NCI-H1105 (cell line): ENCODE measurements at regions not wholly inside any gene's neighbourhood (a gene's known extent, or its start where the extent isn't known, plus 50 kb on each side); places are given as distances from the start of the nearest gene placed in this dataset.

ENCODE experiments used
- DNase-seq: peaks from one replicate; lab custom pipeline; 2025; lab: John Stamatoyannopoulos, UW

- no peak for DNase-seq
These were observed 50.6 kb upstream of the GNAO1 start for GRCh38 chr16:56140645-56141044.

- DNase-seq = no peak
These were observed 54.0 kb upstream of the GNAO1 start for GRCh38 chr16:56137269-56137668.

GRCh38 chr16:56136256-56136655 lies 55.0 kb upstream of the GNAO1 start:
- no peak for DNase-seq

DNA sequence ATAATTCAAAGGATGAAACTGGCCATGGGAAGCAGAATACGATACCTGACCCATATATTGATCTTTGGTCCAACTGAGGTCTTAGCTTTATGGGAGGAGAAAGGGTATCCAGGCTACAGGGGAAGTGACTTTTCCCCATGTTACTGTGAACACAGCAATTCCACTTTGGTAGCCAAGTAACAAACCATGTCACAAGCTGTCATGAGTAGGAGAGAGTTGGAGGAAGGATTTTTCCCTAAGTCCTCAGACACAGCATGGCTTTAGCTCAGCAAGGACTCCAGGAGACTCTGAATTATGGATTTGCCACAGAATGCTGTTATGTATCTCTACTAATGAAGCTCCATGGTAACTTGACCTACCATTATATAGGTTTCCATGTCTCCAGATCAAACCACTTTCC lies 56.5 kb upstream of the GNAO1 start:
- no peak for DNase-seq

DNA sequence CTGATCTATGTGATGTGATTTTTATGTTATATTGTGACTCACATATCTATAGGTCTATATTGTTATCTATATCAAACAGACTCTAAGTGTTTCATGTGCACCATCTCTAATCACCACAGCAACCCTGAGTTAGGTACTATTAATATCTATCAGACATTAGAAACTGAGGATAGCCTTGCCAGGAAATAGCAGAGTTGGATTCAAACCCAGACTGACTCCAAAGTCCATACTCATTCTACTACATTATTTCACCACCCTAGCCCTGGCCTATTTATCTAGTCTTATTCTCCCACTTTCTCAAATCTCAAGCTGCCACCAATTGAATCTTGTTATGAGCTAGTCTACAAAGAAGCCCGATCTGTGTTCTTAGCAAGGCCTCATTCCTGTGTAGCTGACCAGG lies 65.4 kb upstream of the GNAO1 start:
- DNase-seq = no peak

DNA sequence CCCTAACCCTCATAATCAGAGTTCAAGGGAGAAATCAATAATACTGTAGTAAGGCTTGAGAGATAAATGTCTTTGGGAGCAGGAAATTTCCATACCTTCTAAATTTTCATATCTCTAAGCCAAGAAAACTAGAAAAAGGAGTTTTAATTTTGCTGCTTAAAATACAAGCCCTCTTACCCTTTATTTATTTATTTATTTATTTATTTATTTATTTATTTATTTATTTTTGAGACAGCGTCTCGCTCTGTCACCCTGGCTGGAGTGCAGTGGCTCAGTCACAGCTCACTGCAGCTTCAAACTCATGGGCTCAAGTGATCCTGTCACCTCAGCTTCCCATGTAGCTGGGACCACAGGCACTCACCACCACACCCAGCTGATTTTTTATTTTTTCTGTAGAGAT lies 69.0 kb upstream of the GNAO1 start:
- DNase-seq = no peak

- no peak for DNase-seq
These were observed 70.2 kb upstream of the GNAO1 start for GRCh38 chr16:56121156-56121500.

GRCh38 chr16:56120447-56121155 lies 70.7 kb upstream of the GNAO1 start:
- DNase-seq = no peak

- DNase-seq = no peak
These were observed 72.2 kb upstream of the GNAO1 start for GRCh38 chr16:56119133-56119532.

- no peak for DNase-seq
These were observed 74.7 kb upstream of the GNAO1 start for GRCh38 chr16:56116577-56116964.

DNA sequence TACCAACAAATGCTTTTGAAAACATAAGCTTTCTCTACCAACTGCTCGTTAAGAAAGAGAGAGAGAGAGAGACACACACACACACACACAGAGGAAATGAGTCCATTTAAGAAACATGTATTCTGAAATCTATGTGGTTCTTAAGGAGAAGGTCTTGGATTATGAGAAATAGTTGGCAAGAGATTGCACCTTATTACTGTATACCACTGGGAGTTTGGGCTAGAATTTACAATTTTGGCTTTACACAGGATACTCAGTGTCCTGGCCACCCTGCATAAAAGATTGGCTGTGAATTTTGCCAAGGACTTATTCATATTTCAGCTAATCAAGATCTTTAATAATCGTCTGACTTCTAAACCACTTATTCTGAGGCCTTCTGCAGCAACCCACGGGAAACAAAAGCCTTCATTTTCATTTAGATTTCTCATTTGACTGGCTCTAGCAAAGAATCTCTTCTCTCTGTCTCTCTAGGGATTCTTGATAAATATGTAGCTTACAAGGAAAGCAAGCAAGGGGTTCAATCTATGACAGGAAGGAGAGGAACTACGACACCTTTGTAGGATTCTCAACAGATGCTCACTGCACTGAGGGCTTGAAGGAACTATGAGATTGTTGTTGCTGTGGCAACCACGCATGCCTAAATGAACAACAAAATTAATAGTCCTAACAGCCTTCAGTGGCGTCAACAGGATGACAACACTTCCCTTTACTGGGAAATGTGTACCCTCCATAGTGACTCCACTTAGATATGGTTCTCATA lies 75.3 kb upstream of the GNAO1 start:
- no peak for DNase-seq

GRCh38 chr16:56113223-56113622 lies 78.1 kb upstream of the GNAO1 start:
- DNase-seq = no peak

- DNase-seq = no peak
These were observed 80.2 kb upstream of the GNAO1 start for GRCh38 chr16:56111100-56111499.

DNA sequence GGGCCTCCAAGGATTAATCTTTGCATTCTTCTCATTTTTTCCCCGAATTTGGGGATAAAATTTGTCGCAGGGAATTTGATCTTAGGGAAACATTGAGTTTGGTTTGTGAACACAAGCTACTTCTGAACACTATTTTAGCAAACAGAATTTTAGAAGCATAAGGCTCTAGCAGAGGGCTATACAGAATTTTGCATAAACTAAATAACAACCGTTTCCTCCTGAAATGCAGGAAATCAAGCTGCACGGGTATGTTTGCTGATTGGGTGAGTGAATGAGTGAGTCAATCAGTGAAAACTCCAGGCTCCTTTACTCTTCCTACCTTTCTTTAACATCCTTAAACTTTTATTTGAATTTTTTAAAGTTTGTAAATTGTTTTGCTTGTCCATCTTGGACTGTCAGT lies 81.3 kb upstream of the GNAO1 start:
- no peak for DNase-seq

GRCh38 chr16:56109205-56109604 lies 82.1 kb upstream of the GNAO1 start:
- no peak for DNase-seq

DNA sequence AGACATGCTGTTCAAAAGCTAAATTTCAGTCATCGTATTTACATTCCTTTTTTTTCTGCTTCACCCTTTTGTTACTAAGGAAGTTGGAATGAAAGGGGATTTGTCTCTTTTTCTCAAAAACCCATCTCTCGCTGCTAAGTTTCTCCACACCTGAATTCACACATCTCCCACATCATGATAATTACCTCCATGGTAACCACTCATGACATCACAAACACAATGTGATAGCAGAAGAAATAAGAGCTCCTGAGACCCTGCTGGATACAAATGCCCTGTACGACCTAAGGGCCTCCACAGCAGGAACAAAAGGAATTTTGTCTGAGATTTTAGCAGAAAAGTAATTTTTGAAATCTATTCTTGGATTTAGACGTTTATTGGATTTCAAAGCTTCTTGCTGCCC lies 82.6 kb upstream of the GNAO1 start:
- peak; percentile 72 for DNase-seq

DNA sequence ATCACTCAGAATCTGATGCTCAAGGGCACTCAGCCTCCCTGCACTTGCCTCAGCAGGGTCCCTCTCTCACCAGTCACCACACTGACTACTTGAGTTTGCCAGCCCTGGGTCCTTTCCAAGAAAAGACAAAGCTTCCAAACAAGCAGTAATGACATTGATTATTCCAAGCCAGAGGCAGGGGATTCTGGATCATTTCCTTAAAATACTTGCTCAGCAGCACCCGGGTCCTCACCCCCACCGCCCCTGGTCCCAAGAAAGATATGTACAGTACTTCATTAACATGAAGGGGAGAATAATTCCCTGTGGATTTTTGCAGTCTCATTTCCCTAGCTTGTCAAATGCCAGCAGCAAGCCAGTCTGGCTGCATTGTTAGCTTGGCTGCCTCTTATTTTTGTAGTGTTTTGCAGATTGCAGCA lies 83.2 kb upstream of the GNAO1 start:
- DNase-seq = peak; percentile 90

GRCh38 chr16:56106527-56106926 lies 84.8 kb upstream of the GNAO1 start:
- DNase-seq = no peak

DNA sequence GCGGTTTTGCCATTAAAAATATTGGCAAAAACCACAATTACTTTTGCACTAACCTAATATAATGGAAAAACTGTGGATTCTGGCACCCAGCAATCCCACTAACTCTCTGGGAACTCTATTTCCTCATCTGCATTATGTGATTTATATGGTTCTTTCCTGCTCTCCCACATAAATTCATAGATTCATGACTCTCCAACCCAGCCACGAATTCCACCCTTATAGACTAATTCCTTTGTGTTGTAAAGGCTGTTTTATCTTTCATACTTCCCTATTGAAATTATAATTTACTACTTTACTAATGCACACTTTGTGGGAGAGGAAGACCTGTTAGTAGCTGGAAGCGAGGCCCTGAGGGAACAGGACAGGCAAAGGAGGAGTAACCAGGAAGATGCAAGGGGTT lies 88.4 kb upstream of the GNAO1 start:
- DNase-seq = no peak

- peak; percentile 93 for DNase-seq
These were observed 89.1 kb upstream of the GNAO1 start for GRCh38 chr16:56102183-56102686.

DNA sequence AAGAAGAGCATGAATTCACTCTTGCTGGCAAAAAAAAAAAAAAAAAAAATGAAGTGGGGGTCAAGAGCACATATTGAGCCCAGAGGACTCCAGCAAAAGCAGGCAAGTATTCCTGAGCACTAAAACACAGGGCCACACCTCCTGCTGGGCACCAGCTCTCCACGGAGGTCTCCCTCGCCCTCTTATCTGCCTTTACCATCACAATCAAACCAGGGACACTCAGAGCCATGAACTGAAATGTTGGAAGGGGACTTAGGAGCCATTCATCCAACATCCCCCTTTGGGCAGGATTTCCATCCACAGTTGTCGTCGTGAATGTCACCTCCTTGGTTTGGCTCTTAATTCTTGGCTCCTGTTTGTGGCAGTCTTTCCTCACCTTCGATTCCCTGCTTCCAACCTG lies 89.8 kb upstream of the GNAO1 start:
- no peak for DNase-seq

DNA sequence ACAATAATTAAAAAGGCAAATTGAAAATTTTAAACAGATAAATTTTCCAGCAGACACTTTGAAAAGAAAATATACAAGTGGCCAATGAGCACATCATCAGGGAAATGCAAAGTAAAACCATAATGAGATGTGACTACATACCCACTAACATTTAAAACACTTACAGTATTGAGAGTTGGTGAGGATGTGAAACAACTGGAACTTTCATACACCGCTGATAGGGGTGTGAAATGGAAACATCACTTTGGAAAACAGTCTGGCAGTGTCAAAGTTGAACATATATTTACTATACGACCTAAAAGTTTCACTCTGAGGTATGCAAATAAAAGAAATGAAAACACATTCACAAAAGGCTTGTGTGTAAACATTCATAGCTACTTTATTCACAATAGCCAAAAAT lies 94.0 kb upstream of the GNAO1 start:
- DNase-seq = no peak

GRCh38 chr16:56094231-56094630 lies 97.1 kb upstream of the GNAO1 start:
- DNase-seq = no peak

DNA sequence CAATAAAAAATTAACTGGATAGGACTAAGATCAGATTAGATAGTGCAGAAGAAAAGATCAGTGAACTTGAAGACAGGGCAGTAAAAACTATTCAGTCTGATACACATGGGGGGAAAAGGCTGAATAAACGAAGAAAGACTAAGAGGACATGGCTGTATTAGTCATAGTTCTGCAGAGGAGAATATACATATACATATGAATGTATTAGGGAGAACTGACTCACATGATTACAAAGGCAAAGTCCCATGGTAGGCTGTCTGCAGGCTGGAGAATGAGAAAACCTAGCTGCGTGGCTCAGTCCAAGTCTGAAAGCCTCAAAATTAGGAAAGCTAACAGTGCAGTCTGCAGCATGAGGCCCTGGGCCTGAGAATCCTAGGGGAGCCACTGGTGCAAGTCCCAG lies 98.2 kb upstream of the GNAO1 start:
- no peak for DNase-seq
